Prostate gland (tissue), 2 donors: ENCODE measurements at regions not wholly inside any gene's neighbourhood (a gene's known extent, or its start where the extent isn't known, plus 50 kb on each side); places are given as distances from the start of the nearest gene placed in this dataset.

ENCODE experiments used
- POLR2A ChIP-seq: fragments of 450-650 bp; IDR thresholded peaks from one replicate; pipeline ENCODE4 v1.6.1; 2016; ENCODE audit warnings: antibody characterized with exemption, mild to moderate bottlenecking
- POLR2AphosphoS5 ChIP-seq: sonication (generic); formaldehyde crosslinking; IDR thresholded peaks from one replicate; pipeline ENCODE4 v1.6.1; 2017; ENCODE audit warnings: antibody characterized with exemption
- TF ChIP-seq, protein P1 (sequence below), 4 experiments: fragments of 200-600 bp in 2 of 4; fragments of 450-650 bp in 2 of 4; sonication (generic) in 2 of 4; IDR thresholded peaks; 1 replicate in 3 of 4; 2 replicates in 1 of 4; pipeline ENCODE4 v1.5.1; 2016 to 2019; ENCODE audit warnings: antibody characterized with exemption in 4 of 4, mild to moderate bottlenecking in 2 of 4, moderate library complexity in 2 of 4

DNA sequence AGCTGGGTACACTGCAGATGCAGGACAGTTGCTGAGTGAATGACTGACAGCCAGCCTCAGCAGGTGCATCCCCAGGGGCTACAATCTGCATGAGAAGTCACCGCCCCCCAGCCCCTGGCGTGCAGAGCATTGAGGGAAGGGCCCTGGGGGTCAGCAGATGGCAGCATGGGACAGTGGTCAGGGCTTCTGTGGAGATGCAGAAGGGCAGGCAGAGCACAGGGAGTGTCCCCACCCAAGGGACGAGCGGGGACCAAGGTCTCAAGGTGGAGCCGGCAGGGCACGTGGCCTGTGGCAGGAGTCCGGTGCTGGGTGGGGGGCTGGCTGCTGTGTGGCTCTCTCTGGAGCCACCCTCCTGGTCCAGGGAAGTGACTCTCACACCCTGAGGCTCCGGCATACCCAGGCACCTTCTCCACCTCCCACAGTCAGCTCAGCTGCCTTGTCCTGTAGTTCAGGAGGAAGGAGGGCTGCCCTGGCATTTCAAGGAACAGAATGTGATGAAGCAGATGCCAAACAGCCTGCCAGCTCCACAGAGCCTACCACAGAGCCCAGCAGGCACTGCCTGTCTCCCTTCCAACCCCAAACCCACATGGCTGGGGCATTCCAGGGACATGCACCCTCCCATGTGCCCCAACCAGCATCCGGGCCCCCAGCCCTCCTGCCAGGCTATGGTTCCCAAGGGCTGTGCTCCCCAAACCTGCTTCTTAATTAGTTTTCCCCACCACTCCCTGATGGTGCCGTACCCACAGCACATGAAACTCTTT is 114.5 kb downstream of the TMEM130 start:
- TF ChIP-seq, protein P1, sequence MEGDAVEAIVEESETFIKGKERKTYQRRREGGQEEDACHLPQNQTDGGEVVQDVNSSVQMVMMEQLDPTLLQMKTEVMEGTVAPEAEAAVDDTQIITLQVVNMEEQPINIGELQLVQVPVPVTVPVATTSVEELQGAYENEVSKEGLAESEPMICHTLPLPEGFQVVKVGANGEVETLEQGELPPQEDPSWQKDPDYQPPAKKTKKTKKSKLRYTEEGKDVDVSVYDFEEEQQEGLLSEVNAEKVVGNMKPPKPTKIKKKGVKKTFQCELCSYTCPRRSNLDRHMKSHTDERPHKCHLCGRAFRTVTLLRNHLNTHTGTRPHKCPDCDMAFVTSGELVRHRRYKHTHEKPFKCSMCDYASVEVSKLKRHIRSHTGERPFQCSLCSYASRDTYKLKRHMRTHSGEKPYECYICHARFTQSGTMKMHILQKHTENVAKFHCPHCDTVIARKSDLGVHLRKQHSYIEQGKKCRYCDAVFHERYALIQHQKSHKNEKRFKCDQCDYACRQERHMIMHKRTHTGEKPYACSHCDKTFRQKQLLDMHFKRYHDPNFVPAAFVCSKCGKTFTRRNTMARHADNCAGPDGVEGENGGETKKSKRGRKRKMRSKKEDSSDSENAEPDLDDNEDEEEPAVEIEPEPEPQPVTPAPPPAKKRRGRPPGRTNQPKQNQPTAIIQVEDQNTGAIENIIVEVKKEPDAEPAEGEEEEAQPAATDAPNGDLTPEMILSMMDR (IDR thresholded peaks at IDR 0.05) = no peak
- TF ChIP-seq POLR2AphosphoS5 (no peak), POLR2A (no peak)
